ENCODE measurements at regions not wholly inside any gene's neighbourhood (a gene's known extent, or its start where the extent isn't known, plus 50 kb on each side); places are given as distances from the start of the nearest gene placed in this dataset.

DNA sequence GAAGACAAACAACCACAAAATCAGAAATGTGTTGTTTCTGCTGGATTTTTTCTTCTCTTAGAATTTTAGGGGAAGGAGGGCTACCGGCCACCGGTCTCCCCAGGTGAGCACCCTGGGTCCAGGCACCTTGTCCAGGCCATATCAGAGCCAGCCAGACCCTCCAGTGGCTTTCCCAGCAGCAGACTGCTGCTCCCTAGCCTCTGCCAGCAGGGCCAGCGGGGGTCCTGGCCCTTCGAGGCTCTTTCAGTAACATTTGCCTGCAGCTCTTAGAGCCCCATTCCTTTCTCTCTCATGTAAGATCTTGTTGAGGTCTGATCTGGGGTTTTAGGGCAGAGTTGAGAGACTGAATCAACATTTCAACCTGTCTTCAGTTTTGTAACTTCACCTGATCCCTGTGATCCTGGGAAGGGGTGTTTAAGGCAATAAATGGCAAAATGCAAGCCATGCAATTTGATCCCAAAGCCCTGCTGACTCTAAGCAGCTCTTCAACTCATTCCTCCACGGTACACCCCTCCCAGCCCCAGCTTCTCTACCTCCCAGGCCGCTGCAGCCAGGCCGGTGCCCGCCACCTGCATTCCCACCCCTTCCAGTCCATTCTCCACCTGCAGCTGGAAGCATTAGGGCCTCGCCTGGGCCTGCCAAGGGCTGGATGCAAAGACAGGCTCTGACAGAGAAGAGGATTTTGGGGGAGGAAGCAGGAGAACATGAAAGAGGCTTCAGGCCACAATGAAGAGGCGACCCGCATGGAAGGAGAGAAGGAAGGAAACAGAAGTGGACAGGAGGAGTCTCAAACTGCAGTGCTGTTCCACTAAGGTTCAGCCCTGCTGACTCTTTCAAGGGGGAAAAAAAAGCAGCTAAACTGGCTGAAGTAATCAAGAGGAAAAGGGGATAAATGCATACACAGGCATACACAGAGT lies 113.0 kb upstream of the FGF3 start:
- H3K4me1 ChIP-seq (ENCODE audit: control insufficient read depth in 1 of 2, insufficient read depth in 1 of 2, low read depth in 1 of 2, low read length in 1 of 2) = no peaks in the 10 kb centered on the region
- no peak overlapping the region for H3K27ac ChIP-seq
- no peaks in the 10 kb centered on the region for H3K9me3 ChIP-seq
- no peak overlapping the region for H3K4me3 ChIP-seq (ENCODE audit: low read depth in 1 of 2, low read length in 1 of 2)
- peaks cover 11% of the 10 kb centered on the region for H3K27me3 ChIP-seq
- no peaks in the 10 kb centered on the region for H3K36me3 ChIP-seq
- TF ChIP-seq, protein P1, sequence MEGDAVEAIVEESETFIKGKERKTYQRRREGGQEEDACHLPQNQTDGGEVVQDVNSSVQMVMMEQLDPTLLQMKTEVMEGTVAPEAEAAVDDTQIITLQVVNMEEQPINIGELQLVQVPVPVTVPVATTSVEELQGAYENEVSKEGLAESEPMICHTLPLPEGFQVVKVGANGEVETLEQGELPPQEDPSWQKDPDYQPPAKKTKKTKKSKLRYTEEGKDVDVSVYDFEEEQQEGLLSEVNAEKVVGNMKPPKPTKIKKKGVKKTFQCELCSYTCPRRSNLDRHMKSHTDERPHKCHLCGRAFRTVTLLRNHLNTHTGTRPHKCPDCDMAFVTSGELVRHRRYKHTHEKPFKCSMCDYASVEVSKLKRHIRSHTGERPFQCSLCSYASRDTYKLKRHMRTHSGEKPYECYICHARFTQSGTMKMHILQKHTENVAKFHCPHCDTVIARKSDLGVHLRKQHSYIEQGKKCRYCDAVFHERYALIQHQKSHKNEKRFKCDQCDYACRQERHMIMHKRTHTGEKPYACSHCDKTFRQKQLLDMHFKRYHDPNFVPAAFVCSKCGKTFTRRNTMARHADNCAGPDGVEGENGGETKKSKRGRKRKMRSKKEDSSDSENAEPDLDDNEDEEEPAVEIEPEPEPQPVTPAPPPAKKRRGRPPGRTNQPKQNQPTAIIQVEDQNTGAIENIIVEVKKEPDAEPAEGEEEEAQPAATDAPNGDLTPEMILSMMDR (IDR thresholded peaks at IDR 0.05) = no peak

DNA sequence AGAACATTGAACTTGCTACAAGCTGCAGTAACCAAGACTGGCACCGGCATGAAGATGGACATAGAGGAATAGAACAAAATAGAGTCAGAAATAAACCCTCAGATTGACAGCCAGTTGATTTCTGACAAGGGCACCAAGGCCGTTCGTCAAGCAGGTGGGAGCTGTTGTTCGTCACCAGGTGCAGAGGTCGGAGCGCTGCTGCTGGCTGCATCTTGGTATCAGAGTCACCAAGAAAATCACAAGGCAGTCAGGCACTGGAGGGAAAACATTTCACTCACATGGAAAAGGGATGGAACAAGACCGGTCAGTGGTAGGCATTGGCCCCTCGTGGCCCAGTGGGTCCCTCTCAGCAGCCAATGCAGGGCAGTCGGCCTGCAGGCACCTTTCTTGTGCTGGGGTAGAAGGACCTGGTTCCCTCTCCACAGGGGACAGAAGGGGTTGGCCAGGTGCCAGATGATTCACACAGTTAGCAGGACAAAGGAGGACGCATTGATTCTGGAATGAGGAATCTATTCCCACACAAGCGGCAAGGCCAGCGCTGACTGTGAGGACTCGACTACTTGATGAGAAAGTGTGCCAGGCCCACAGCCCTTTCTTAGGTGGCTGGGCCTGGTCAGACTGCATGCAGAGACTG lies 115.8 kb upstream of the FGF3 start:
- TF ChIP-seq, protein P1 (IDR thresholded peaks at IDR 0.05) = no peak
- no peaks in the 10 kb centered on the region for H3K9me3 ChIP-seq
- H3K36me3 ChIP-seq = no peaks in the 10 kb centered on the region
- no peak overlapping the region for H3K27ac ChIP-seq
- H3K4me1 ChIP-seq (ENCODE audit: control insufficient read depth in 1 of 2, insufficient read depth in 1 of 2, low read depth in 1 of 2, low read length in 1 of 2) = no peaks in the 10 kb centered on the region
- H3K4me3 ChIP-seq (ENCODE audit: low read depth in 1 of 2, low read length in 1 of 2) = no peak overlapping the region
- peaks cover 7% of the 10 kb centered on the region for H3K27me3 ChIP-seq

DNA sequence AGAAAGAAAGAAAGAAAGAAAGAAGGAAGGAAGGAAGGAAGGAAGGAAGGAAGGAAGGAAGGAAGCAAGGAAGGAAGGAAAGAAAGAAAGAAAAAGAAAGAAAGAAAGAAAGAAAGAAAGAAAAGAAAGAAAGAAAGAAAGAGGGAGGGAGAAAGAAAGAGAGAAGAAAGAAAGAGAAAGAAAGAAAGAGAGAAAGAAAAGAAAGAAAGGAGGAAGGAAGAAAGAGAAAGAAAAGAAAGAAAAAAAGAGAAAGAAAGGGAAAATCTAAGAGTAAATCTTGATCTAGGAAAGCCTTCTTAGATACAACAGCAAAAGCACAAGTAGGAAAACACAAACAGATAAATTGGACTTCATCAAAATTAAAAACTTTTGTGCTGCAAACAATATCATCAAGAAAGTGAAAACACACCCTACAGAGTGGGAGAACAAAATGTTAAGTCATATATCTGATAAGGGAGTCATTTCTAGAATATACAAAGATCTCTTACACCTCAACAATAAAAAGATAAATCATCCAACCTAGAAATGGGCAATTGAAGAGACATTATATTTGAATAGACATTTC lies 116.8 kb upstream of the FGF3 start:
- no peaks in the 10 kb centered on the region for H3K4me1 ChIP-seq (ENCODE audit: control insufficient read depth in 1 of 2, insufficient read depth in 1 of 2, low read depth in 1 of 2, low read length in 1 of 2)
- H3K27ac ChIP-seq = no peak overlapping the region
- no peaks in the 10 kb centered on the region for H3K9me3 ChIP-seq
- no peaks in the 10 kb centered on the region for H3K36me3 ChIP-seq
- TF ChIP-seq, protein P1 (IDR thresholded peaks at IDR 0.05) = no peak
- no peak overlapping the region for H3K4me3 ChIP-seq (ENCODE audit: low read depth in 1 of 2, low read length in 1 of 2)
- peaks cover 11% of the 10 kb centered on the region for H3K27me3 ChIP-seq

DNA sequence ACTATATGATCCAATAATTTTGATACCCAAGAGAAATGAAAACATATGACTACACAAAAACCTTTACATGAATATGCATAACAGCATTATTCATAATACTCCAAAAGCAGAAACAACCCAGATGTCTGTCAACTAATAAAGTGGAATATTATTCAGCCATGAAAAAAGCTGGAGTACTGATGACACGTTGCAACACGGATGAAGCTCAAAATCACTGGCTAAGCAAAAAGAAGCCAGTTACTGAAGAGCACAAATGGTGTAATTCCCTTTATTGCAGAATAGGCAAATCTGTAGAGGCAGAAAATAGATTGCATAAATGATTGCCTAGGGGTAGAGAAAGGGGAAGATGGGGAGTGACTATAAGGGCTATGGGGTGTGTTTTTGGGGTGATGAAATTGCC lies 117.6 kb upstream of the FGF3 start:
- Histone ChIP-seq H3K9me3 (no peaks in the 10 kb centered on the region), H3K4me3 (ENCODE audit: low read depth in 1 of 2, low read length in 1 of 2) (no peak overlapping the region), H3K36me3 (no peaks in the 10 kb centered on the region), H3K27me3 (peaks cover 11% of the 10 kb centered on the region), H3K4me1 (ENCODE audit: control insufficient read depth in 1 of 2, insufficient read depth in 1 of 2, low read depth in 1 of 2, low read length in 1 of 2) (no peaks in the 10 kb centered on the region), H3K27ac (no peak overlapping the region)
- TF ChIP-seq, protein P1 (IDR thresholded peaks at IDR 0.05) = no peak

DNA sequence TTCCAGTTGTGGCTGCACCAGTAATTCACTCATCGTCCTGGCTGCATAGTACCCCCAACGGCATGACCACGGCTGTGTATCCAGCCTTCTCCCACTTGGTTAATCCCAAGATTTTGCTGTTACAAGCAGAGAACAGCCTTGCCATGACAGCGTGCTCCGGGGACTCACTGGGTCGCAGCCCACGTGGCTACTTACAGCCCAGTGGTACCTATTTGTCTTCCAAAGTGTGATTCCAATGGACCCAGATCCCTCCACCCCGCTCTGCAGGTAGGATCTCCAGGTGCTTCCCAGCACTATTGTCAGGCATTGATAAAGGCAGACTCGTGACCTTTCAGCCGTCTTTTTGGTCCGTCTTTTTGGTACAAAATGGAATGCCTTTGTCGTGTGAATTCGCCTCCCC lies 119.0 kb upstream of the FGF3 start:
- Histone ChIP-seq H3K27ac (no peak overlapping the region), H3K36me3 (no peaks in the 10 kb centered on the region), H3K9me3 (no peaks in the 10 kb centered on the region), H3K4me1 (ENCODE audit: control insufficient read depth in 1 of 2, insufficient read depth in 1 of 2, low read depth in 1 of 2, low read length in 1 of 2) (no peaks in the 10 kb centered on the region), H3K27me3 (peaks cover 11% of the 10 kb centered on the region), H3K4me3 (ENCODE audit: low read depth in 1 of 2, low read length in 1 of 2) (no peak overlapping the region)
- TF ChIP-seq, protein P1 (IDR thresholded peaks at IDR 0.05) = no peak
